ENCODE measurements at regions not wholly inside any gene's neighbourhood (a gene's known extent, or its start where the extent isn't known, plus 50 kb on each side); places are given as distances from the start of the nearest gene placed in this dataset.
A peak's percentile ranks its signal among the peaks of the same experiment; 100 is the strongest.

DNA sequence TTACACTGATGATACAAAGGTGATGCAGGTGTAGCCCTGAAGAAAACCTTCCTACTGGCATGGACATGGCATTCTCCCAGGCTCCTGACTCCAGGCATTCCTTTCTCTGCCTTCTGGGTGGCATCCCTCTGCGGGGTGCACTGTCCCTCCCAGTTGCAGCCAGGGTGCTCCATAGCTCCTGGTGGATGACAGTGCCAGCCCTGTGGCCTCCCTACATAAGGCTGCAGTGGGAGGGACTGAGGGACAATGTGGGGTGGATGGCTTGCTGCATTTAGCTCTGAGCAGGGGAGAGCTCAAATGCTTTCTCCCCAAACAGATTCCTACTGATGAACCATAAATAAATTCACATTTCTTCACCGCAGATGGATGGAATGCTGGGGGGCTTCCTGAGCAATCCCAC is 97.0 kb upstream of the GJB5 start:
- FAIRE-seq: no peak
- DNase-seq (ENCODE audit: low read depth): no peak
- no peak overlapping the region for H3K4me3 ChIP-seq (ENCODE audit: low read depth, low read length)
- H3K36me3 ChIP-seq (ENCODE audit: control insufficient read depth, insufficient read depth, low read length): no peaks in the 10 kb centered on the region
- TF ChIP-seq, protein P1, sequence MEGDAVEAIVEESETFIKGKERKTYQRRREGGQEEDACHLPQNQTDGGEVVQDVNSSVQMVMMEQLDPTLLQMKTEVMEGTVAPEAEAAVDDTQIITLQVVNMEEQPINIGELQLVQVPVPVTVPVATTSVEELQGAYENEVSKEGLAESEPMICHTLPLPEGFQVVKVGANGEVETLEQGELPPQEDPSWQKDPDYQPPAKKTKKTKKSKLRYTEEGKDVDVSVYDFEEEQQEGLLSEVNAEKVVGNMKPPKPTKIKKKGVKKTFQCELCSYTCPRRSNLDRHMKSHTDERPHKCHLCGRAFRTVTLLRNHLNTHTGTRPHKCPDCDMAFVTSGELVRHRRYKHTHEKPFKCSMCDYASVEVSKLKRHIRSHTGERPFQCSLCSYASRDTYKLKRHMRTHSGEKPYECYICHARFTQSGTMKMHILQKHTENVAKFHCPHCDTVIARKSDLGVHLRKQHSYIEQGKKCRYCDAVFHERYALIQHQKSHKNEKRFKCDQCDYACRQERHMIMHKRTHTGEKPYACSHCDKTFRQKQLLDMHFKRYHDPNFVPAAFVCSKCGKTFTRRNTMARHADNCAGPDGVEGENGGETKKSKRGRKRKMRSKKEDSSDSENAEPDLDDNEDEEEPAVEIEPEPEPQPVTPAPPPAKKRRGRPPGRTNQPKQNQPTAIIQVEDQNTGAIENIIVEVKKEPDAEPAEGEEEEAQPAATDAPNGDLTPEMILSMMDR (IDR thresholded peaks at IDR 0.05; ENCODE audit: insufficient read depth, low read length, severe bottlenecking): no peak
- H3K27me3 ChIP-seq (ENCODE audit: control insufficient read depth, insufficient read depth, low read length): no peaks in the 10 kb centered on the region

DNA sequence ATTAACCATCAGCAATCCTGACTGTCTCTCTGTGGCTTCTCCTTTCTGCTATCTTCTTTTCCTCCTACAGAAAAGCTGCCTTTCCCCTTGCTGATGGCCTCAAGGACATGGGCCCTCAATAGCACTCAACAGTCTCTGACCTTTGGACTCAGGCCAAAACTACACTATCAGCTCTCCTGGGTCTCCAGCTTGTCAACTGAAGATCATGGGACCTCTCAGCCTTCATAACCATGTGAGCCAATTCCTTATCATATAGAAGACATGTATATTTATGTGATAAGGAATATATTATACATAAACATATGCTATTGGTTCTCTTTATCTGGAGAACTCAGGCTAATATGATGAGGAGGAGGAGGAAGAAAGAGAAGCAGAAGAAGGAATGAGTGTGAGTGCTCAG is 91.8 kb upstream of the GJB5 start:
- H3K4me3 ChIP-seq (ENCODE audit: low read depth, low read length): no peak overlapping the region
- H3K27me3 ChIP-seq (ENCODE audit: control insufficient read depth, insufficient read depth, low read length): no peaks in the 10 kb centered on the region
- no peak for DNase-seq (ENCODE audit: low read depth)
- FAIRE-seq: peak; percentile 32
- no peaks in the 10 kb centered on the region for H3K36me3 ChIP-seq (ENCODE audit: control insufficient read depth, insufficient read depth, low read length)
- TF ChIP-seq, protein P1 (IDR thresholded peaks at IDR 0.05; ENCODE audit: insufficient read depth, low read length, severe bottlenecking): no peak

DNA sequence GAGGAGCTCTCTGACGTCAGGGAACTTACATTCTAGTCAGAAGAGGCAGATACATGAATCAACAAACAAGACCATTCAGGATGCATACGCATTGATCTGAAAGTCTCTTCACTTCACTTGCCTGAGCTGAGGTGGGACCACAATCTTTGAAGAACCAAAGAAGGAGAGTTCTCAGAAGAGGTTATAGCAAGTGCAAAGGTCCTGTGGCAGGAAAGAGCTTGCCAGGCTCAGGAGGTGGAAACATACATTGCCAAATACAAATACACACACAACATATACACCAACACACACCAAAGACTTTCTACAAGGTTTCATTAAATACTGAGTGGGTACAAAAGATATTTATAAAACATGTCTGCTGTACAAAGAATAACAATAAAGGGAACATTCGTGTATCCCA is 86.8 kb upstream of the GJB5 start:
- FAIRE-seq: no peak
- TF ChIP-seq, protein P1 (IDR thresholded peaks at IDR 0.05; ENCODE audit: insufficient read depth, low read length, severe bottlenecking): no peak
- no peaks in the 10 kb centered on the region for H3K36me3 ChIP-seq (ENCODE audit: control insufficient read depth, insufficient read depth, low read length)
- H3K27me3 ChIP-seq (ENCODE audit: control insufficient read depth, insufficient read depth, low read length): no peaks in the 10 kb centered on the region
- H3K4me3 ChIP-seq (ENCODE audit: low read depth, low read length): no peak overlapping the region
- DNase-seq (ENCODE audit: low read depth): no peak

DNA sequence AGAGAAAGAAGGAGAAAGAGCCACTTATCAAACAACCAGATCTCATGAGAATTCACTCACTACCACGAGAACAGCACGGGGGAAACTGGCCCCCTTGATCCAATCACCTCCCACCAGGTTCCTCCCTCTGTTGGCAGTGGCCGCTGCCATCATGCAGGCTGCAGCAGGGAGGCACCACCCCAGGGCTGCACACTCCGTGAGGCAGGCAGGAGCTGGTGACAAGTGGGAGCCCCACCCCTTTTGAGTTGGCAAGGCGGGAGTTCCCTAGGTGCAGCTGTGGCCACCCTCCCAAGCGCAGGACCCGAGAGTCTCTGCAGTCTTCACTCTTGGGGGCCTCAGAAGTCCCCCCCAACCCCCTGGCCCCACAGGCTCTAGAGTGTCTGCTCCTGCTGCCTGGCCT is 83.9 kb upstream of the GJB5 start:
- no peaks in the 10 kb centered on the region for H3K36me3 ChIP-seq (ENCODE audit: control insufficient read depth, insufficient read depth, low read length)
- DNase-seq (ENCODE audit: low read depth) (no peak), FAIRE-seq (no peak)
- no peaks in the 10 kb centered on the region for H3K27me3 ChIP-seq (ENCODE audit: control insufficient read depth, insufficient read depth, low read length)
- TF ChIP-seq, protein P1 (IDR thresholded peaks at IDR 0.05; ENCODE audit: insufficient read depth, low read length, severe bottlenecking): no peak
- no peak overlapping the region for H3K4me3 ChIP-seq (ENCODE audit: low read depth, low read length)

DNA sequence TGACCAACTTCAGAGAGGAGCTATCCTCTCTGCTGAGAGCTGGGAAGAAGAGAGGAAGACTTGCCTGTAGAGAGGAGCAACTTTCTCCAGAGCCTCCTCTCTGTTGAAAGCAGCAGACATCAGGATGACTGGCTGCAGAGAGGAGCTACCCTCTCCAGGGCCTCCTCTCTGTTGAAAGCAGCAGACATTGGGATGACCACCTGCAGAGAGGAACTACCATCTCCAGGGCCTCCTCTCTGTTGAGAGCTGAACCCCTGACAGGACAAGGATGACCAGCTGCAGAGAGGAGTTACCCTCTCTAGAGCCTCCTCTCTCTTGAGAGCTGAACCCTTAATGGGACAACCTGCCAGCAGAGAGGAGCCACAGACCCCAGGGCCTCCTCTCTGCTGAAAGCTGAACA is 83.0 kb upstream of the GJB5 start:
- no peak for FAIRE-seq
- H3K27me3 ChIP-seq (ENCODE audit: control insufficient read depth, insufficient read depth, low read length): no peaks in the 10 kb centered on the region
- H3K36me3 ChIP-seq (ENCODE audit: control insufficient read depth, insufficient read depth, low read length): no peaks in the 10 kb centered on the region
- DNase-seq (ENCODE audit: low read depth): no peak
- H3K4me3 ChIP-seq (ENCODE audit: low read depth, low read length): no peak overlapping the region
- TF ChIP-seq, protein P1 (IDR thresholded peaks at IDR 0.05; ENCODE audit: insufficient read depth, low read length, severe bottlenecking): no peak

Measured in bronchial epithelial cell (primary cell).